ENCODE measurements at regions not wholly inside any gene's neighbourhood (a gene's known extent, or its start where the extent isn't known, plus 50 kb on each side); places are given as distances from the start of the nearest gene placed in this dataset.

DNA sequence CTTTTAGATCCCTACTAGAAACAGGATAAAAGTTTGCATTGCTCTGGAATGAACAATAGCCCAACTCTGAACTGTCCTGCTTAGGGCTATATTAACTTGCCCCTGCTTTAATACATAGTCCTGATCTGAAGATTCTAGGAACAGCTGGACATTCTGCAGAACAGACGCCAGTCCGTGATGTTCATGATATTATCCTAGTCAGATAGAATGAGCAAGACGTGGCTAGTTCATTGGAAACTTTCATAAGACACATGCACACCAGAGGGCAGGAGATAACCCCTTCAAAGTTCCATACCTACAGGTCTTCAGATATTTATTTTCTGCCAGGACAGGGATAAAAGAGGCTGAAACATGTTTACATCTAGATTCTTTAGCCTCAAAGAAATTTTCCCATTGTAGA is 75.5 kb upstream of the CLNK start:
- TF ChIP-seq ZNF660 (tag by site-specific recombination; IDR thresholded peaks at IDR 0.05) (no peak), ZFP37 (tag by site-specific recombination; IDR thresholded peaks at IDR 0.05) (no peak), ZNF404 (tag by site-specific recombination; IDR thresholded peaks at IDR 0.05) (no peak)
- TF ChIP-seq, protein P1, sequence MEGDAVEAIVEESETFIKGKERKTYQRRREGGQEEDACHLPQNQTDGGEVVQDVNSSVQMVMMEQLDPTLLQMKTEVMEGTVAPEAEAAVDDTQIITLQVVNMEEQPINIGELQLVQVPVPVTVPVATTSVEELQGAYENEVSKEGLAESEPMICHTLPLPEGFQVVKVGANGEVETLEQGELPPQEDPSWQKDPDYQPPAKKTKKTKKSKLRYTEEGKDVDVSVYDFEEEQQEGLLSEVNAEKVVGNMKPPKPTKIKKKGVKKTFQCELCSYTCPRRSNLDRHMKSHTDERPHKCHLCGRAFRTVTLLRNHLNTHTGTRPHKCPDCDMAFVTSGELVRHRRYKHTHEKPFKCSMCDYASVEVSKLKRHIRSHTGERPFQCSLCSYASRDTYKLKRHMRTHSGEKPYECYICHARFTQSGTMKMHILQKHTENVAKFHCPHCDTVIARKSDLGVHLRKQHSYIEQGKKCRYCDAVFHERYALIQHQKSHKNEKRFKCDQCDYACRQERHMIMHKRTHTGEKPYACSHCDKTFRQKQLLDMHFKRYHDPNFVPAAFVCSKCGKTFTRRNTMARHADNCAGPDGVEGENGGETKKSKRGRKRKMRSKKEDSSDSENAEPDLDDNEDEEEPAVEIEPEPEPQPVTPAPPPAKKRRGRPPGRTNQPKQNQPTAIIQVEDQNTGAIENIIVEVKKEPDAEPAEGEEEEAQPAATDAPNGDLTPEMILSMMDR (tag by site-specific recombination; IDR thresholded peaks at IDR 0.05): no peak
